ENCODE measurements at regions not wholly inside any gene's neighbourhood (a gene's known extent, or its start where the extent isn't known, plus 50 kb on each side); places are given as distances from the start of the nearest gene placed in this dataset.
A peak's percentile ranks its signal among the peaks of the same experiment; 100 is the strongest.

DNA sequence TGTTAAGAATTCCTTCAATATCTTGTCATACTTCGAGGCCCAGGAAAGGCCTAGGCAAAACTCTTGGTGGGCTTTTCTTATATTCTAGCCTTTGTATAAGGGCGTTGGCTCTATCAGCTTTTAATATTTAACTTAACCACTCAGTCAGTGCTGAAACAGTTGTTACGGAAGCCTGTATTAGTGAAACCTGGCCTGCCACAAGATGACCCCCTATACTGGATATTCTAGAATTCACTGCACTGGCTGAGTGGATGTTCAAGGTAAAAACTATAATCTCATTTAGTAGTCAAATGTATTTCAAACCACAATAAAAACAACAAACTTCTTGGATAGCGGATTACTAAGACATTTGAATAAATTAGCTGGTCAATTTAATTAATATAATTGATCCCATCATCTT is 91.7 kb upstream of the HNMT start:
- H3K9me3 ChIP-seq (ENCODE audit: low read length) = no peaks in the 10 kb centered on the region
- H3K4me2 ChIP-seq (ENCODE audit: low read length) = no peak overlapping the region
- H3K9ac ChIP-seq (ENCODE audit: low read length) = no peak overlapping the region
- H3K27ac ChIP-seq (ENCODE audit: low read length) = no peak overlapping the region
- no peak overlapping the region for H3K4me3 ChIP-seq (ENCODE audit: low read length)
- no peaks in the 10 kb centered on the region for H3K79me2 ChIP-seq (replicated peaks; ENCODE audit: insufficient read depth, low read length)
- no peaks in the 10 kb centered on the region for H4K20me1 ChIP-seq (ENCODE audit: insufficient read depth)
- H3K36me3 ChIP-seq (ENCODE audit: insufficient read depth, low read length) = no peaks in the 10 kb centered on the region
- TF ChIP-seq EP300 (conservative IDR thresholded peaks at IDR 0.05; ENCODE audit: poor library complexity, severe bottlenecking) = no peak
- no peak for TF ChIP-seq SMC3 (conservative IDR thresholded peaks at IDR 0.05; ENCODE audit: poor library complexity)
- TF ChIP-seq TAF1 (IDR thresholded peaks at IDR 0.05; ENCODE audit: low read depth) = no peak
- TF ChIP-seq MXI1 (conservative IDR thresholded peaks at IDR 0.05; ENCODE audit: poor library complexity, severe bottlenecking) = no peak
- no peak for TF ChIP-seq RAD21 (conservative IDR thresholded peaks at IDR 0.05)
- TF ChIP-seq EZH2 (IDR thresholded peaks at IDR 0.05; ENCODE audit: borderline replicate concordance, insufficient read depth, low read length, poor library complexity, severe bottlenecking) = no peak
- TF ChIP-seq, protein P1, sequence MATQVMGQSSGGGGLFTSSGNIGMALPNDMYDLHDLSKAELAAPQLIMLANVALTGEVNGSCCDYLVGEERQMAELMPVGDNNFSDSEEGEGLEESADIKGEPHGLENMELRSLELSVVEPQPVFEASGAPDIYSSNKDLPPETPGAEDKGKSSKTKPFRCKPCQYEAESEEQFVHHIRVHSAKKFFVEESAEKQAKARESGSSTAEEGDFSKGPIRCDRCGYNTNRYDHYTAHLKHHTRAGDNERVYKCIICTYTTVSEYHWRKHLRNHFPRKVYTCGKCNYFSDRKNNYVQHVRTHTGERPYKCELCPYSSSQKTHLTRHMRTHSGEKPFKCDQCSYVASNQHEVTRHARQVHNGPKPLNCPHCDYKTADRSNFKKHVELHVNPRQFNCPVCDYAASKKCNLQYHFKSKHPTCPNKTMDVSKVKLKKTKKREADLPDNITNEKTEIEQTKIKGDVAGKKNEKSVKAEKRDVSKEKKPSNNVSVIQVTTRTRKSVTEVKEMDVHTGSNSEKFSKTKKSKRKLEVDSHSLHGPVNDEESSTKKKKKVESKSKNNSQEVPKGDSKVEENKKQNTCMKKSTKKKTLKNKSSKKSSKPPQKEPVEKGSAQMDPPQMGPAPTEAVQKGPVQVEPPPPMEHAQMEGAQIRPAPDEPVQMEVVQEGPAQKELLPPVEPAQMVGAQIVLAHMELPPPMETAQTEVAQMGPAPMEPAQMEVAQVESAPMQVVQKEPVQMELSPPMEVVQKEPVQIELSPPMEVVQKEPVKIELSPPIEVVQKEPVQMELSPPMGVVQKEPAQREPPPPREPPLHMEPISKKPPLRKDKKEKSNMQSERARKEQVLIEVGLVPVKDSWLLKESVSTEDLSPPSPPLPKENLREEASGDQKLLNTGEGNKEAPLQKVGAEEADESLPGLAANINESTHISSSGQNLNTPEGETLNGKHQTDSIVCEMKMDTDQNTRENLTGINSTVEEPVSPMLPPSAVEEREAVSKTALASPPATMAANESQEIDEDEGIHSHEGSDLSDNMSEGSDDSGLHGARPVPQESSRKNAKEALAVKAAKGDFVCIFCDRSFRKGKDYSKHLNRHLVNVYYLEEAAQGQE (IDR thresholded peaks at IDR 0.05; ENCODE audit: borderline replicate concordance) = no peak
- TF ChIP-seq POLR2AphosphoS5 (IDR thresholded peaks at IDR 0.05) = no peak
- TF ChIP-seq, protein P2, sequence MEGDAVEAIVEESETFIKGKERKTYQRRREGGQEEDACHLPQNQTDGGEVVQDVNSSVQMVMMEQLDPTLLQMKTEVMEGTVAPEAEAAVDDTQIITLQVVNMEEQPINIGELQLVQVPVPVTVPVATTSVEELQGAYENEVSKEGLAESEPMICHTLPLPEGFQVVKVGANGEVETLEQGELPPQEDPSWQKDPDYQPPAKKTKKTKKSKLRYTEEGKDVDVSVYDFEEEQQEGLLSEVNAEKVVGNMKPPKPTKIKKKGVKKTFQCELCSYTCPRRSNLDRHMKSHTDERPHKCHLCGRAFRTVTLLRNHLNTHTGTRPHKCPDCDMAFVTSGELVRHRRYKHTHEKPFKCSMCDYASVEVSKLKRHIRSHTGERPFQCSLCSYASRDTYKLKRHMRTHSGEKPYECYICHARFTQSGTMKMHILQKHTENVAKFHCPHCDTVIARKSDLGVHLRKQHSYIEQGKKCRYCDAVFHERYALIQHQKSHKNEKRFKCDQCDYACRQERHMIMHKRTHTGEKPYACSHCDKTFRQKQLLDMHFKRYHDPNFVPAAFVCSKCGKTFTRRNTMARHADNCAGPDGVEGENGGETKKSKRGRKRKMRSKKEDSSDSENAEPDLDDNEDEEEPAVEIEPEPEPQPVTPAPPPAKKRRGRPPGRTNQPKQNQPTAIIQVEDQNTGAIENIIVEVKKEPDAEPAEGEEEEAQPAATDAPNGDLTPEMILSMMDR (IDR thresholded peaks at IDR 0.05; ENCODE audit: poor library complexity, severe bottlenecking) = no peak
- no peaks in the 10 kb centered on the region for H3K27me3 ChIP-seq (ENCODE audit: insufficient read depth, low read depth, low read length)
- H3F3A ChIP-seq (ENCODE audit: insufficient read depth, low read length, poor library complexity, severe bottlenecking) = no peaks in the 10 kb centered on the region
- no peak overlapping the region for H2AFZ ChIP-seq (ENCODE audit: low read depth, low read length)
- H3K9me2 ChIP-seq (ENCODE audit: insufficient read depth, low read length) = no peaks in the 10 kb centered on the region

DNA sequence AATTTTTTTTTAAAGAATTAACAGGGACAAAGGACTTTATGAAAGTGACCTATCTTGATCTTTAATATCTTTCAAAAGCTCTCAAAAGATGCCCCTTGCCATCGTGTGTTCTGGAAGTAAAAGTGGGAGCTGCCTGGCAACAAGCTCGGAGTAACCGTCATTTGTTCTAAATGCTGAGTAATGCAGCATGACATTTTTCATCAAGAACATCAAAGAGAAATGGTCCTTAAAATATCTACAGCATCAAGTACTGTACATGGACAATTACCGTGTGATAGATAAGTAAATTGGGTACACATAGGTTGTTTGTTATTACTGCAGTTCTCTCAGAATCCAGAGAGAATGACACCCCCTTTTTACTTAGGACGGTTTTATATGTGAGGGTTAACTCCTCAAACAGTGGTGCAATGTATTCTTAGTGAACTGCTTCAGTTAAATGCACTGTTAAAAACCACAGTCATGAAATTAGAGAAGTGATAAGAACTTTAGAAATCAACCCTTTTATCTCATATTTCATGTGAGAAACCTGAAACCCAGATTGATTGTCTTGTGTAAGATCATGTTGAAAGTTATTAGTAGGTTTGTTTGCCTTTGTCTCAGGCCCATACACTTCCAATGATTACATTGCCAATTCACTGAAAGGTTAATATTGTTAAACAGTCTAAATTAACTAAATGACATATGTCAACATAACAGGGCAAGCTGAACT is 90.6 kb upstream of the HNMT start:
- H3F3A ChIP-seq (ENCODE audit: insufficient read depth, low read length, poor library complexity, severe bottlenecking) = no peaks in the 10 kb centered on the region
- no peaks in the 10 kb centered on the region for H3K36me3 ChIP-seq (ENCODE audit: insufficient read depth, low read length)
- no peaks in the 10 kb centered on the region for H3K79me2 ChIP-seq (replicated peaks; ENCODE audit: insufficient read depth, low read length)
- no peaks in the 10 kb centered on the region for H3K9me2 ChIP-seq (ENCODE audit: insufficient read depth, low read length)
- no peaks in the 10 kb centered on the region for H3K9me3 ChIP-seq (ENCODE audit: low read length)
- no peak overlapping the region for H3K4me3 ChIP-seq (ENCODE audit: low read length)
- H3K9ac ChIP-seq (ENCODE audit: low read length) = no peak overlapping the region
- no peaks in the 10 kb centered on the region for H4K20me1 ChIP-seq (ENCODE audit: insufficient read depth)
- H3K27me3 ChIP-seq (ENCODE audit: insufficient read depth, low read depth, low read length) = no peaks in the 10 kb centered on the region
- no peak overlapping the region for H3K27ac ChIP-seq (ENCODE audit: low read length)
- H2AFZ ChIP-seq (ENCODE audit: low read depth, low read length) = no peak overlapping the region
- TF ChIP-seq, protein P2 (IDR thresholded peaks at IDR 0.05; ENCODE audit: poor library complexity, severe bottlenecking) = no peak
- TF ChIP-seq EP300 (conservative IDR thresholded peaks at IDR 0.05; ENCODE audit: poor library complexity, severe bottlenecking) (no peak), POLR2AphosphoS5 (IDR thresholded peaks at IDR 0.05) (no peak), TAF1 (IDR thresholded peaks at IDR 0.05; ENCODE audit: low read depth) (no peak), EZH2 (IDR thresholded peaks at IDR 0.05; ENCODE audit: borderline replicate concordance, insufficient read depth, low read length, poor library complexity, severe bottlenecking) (no peak), RAD21 (conservative IDR thresholded peaks at IDR 0.05) (no peak), MXI1 (conservative IDR thresholded peaks at IDR 0.05; ENCODE audit: poor library complexity, severe bottlenecking) (no peak), SMC3 (conservative IDR thresholded peaks at IDR 0.05; ENCODE audit: poor library complexity) (no peak)
- TF ChIP-seq, protein P1 (IDR thresholded peaks at IDR 0.05; ENCODE audit: borderline replicate concordance) = no peak
- peak overlapping the region; percentile 10 for H3K4me2 ChIP-seq (ENCODE audit: low read length)
